ENCODE measurements at regions not wholly inside any gene's neighbourhood (a gene's known extent, or its start where the extent isn't known, plus 50 kb on each side); places are given as distances from the start of the nearest gene placed in this dataset.
"Not testable (repeated sequence)": the region's sequence is repeated elsewhere in the genome, so short reads cannot be mapped to it uniquely, and the experiment has no call there.

DNA sequence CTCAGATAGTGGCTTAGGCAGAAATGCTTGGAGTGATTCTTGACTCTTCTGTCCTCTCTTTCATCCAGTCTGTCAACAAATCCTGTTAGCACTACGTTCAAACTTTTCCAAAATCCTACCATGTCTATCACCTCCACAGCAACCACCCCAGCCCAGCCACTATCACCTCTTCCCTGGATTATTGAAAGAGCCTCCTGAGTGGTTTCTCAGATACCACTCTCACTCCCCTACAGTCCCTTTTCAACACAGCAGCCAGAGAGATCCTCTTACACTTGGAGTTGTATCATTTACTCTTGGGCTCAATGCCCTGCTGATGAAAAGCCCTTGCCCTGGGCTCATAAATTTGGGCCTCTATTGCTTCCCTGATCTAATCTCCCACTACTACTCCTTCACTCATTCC lies 218.9 kb downstream of the EXOC5 start:
- Histone ChIP-seq H3K4me3 (ENCODE audit: low read length in 2 of 2) (no peak overlapping the region), H2BK120ac (ENCODE audit: low read depth, low read length) (no peak overlapping the region), H2AK5ac (ENCODE audit: low read depth, low read length) (no peak overlapping the region), H3K18ac (ENCODE audit: low read length) (no peak overlapping the region), H3K4ac (ENCODE audit: low read length) (no peak overlapping the region), H2BK5ac (ENCODE audit: low read length) (no peak overlapping the region), H3K36me3 (replicated peaks in 1 of 2; ENCODE audit: control insufficient read depth in 2 of 2, insufficient read depth in 2 of 2, low read length in 2 of 2) (no peaks in the 10 kb centered on the region), H3K27me3 (ENCODE audit: control insufficient read depth in 3 of 3, insufficient read depth in 3 of 3, low read depth in 1 of 3, low read length in 3 of 3) (no peaks in the 10 kb centered on the region), H3K4me2 (ENCODE audit: insufficient read depth, low read length, poor library complexity, severe bottlenecking) (no peak overlapping the region), H3K27ac (replicated peaks; ENCODE audit: low read length) (no peak overlapping the region), H3K14ac (ENCODE audit: low read length) (no peak overlapping the region), H2AFZ (ENCODE audit: low read length) (no peak overlapping the region), H4K91ac (ENCODE audit: low read depth, low read length, poor library complexity) (no peak overlapping the region), H3K9ac (ENCODE audit: low read depth, low read length, poor library complexity) (no peak overlapping the region), H2BK15ac (ENCODE audit: low read length) (no peak overlapping the region), H3K4me1 (ENCODE audit: control insufficient read depth in 2 of 2, insufficient read depth in 1 of 2, low read depth in 1 of 2, low read length in 2 of 2) (no peaks in the 10 kb centered on the region), H3K9me3 (replicated peaks in 1 of 2; ENCODE audit: control insufficient read depth in 2 of 2, insufficient read depth in 1 of 2, low read depth in 1 of 2, low read length in 2 of 2) (no peaks in the 10 kb centered on the region), H3K79me1 (ENCODE audit: low read depth, low read length) (no peaks in the 10 kb centered on the region), H3K23ac (ENCODE audit: low read depth, low read length, poor library complexity) (no peak overlapping the region), H4K8ac (ENCODE audit: low read depth, low read length) (no peak overlapping the region), H2BK12ac (ENCODE audit: low read length) (no peak overlapping the region)
- no CpG with 5 or more reads among the region's 1 CpG for WGBS, 2 donors (ENCODE audit: extremely low coverage in 2 of 2, insufficient read length in 2 of 2, insufficient replicate concordance in 1 of 2)
- no peak for DNase-seq (ENCODE audit: low spot score)

DNA sequence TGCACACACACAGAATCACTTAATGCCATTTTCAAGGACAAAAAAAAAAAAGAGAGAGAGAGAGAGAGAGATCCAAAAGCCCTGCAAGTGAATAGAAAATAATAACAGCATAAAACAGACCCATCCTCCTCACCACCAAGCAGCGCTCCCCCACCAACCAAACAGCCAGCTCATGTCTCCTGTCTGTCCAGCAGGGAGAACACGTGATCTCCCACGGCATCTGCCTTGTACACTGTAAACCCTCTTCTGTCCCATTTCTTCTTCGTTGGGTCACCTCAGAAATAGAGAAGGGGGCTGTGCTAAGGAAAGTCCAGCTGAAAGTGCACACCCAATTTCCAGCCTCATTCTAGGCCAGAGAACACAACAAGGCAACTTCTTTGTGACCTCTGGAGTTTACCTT lies 222.5 kb downstream of the EXOC5 start:
- Histone ChIP-seq H2BK15ac (ENCODE audit: low read length) (no peak overlapping the region), H3K14ac (ENCODE audit: low read length) (no peak overlapping the region), H3K9ac (ENCODE audit: low read depth, low read length, poor library complexity) (no peak overlapping the region), H3K23ac (ENCODE audit: low read depth, low read length, poor library complexity) (no peak overlapping the region), H3K36me3 (replicated peaks in 1 of 2; ENCODE audit: control insufficient read depth in 2 of 2, insufficient read depth in 2 of 2, low read length in 2 of 2) (no peaks in the 10 kb centered on the region), H2AFZ (ENCODE audit: low read length) (no peak overlapping the region), H2BK12ac (ENCODE audit: low read length) (no peak overlapping the region), H3K27ac (replicated peaks; ENCODE audit: low read length) (no peak overlapping the region), H4K8ac (ENCODE audit: low read depth, low read length) (no peak overlapping the region), H2AK5ac (ENCODE audit: low read depth, low read length) (no peak overlapping the region), H3K27me3 (ENCODE audit: control insufficient read depth in 3 of 3, insufficient read depth in 3 of 3, low read depth in 1 of 3, low read length in 3 of 3) (no peaks in the 10 kb centered on the region), H4K91ac (ENCODE audit: low read depth, low read length, poor library complexity) (no peak overlapping the region), H2BK120ac (ENCODE audit: low read depth, low read length) (no peak overlapping the region), H3K4me2 (ENCODE audit: insufficient read depth, low read length, poor library complexity, severe bottlenecking) (no peak overlapping the region), H3K4ac (ENCODE audit: low read length) (no peak overlapping the region), H3K4me3 (ENCODE audit: low read length in 2 of 2) (no peak overlapping the region), H3K4me1 (ENCODE audit: control insufficient read depth in 2 of 2, insufficient read depth in 1 of 2, low read depth in 1 of 2, low read length in 2 of 2) (no peaks in the 10 kb centered on the region), H2BK5ac (ENCODE audit: low read length) (no peak overlapping the region), H3K79me1 (ENCODE audit: low read depth, low read length) (no peaks in the 10 kb centered on the region), H3K18ac (ENCODE audit: low read length) (no peak overlapping the region), H3K9me3 (replicated peaks in 1 of 2; ENCODE audit: control insufficient read depth in 2 of 2, insufficient read depth in 1 of 2, low read depth in 1 of 2, low read length in 2 of 2) (no peaks in the 10 kb centered on the region)
- DNase-seq (ENCODE audit: low spot score): no peak
- WGBS, 2 donors (ENCODE audit: extremely low coverage in 2 of 2, insufficient read length in 2 of 2, insufficient replicate concordance in 1 of 2): no CpG with 5 or more reads among the region's 4 CpGs

DNA sequence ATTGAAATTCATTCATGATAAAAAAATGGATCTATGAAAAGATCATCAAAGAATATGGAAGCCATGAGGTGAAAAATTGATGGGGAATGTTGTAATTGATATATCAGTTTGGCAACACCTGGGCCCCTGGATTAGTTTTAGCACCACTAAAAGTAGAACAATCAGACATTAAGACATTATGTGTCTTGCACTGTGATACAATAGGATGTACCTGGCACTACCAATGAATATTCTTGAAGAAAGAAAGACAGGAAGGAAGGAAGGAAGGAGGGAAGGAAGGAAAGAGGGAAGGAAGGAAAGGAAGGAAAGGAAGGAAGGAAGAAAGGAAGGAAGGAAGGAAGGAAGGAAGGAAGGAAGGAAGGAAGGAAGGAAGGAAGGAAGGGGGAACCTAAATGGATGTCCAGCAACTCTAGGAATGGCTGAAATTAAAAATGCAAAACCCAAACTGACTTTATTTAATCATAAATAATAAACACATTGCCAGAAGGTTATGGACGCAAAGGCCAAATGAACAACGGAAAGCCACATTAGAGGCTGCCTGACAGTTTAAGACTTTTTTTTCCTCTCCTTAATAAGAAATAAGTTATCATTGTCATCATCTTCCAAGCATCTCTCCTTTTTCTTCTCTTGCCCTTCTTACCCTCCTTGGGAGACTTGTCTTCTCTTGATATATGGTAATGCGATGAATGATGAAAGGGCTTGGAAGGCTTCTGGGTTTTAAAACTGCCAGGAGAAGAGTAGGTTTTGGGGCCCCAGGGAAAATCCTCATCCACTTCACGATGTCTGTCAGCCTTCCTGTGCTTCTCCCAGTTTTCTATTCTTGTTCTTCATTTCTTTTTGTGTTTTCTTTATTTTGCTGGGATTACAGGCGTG lies 224.4 kb downstream of the EXOC5 start:
- H2BK120ac ChIP-seq (ENCODE audit: low read depth, low read length); H3K9me3 ChIP-seq (replicated peaks in 1 of 2; ENCODE audit: control insufficient read depth in 2 of 2, insufficient read depth in 1 of 2, low read depth in 1 of 2, low read length in 2 of 2); H3K9ac ChIP-seq (ENCODE audit: low read depth, low read length, poor library complexity); H2AFZ ChIP-seq (ENCODE audit: low read length); H2BK12ac ChIP-seq (ENCODE audit: low read length); H3K4me2 ChIP-seq (ENCODE audit: insufficient read depth, low read length, poor library complexity, severe bottlenecking); DNase-seq (ENCODE audit: low spot score); H3K36me3 ChIP-seq (replicated peaks in 1 of 2; ENCODE audit: control insufficient read depth in 2 of 2, insufficient read depth in 2 of 2, low read length in 2 of 2); H3K14ac ChIP-seq (ENCODE audit: low read length); H3K79me1 ChIP-seq (ENCODE audit: low read depth, low read length); H2BK15ac ChIP-seq (ENCODE audit: low read length); H4K8ac ChIP-seq (ENCODE audit: low read depth, low read length); H3K27ac ChIP-seq (replicated peaks; ENCODE audit: low read length); H2BK5ac ChIP-seq (ENCODE audit: low read length); H3K4ac ChIP-seq (ENCODE audit: low read length); H3K18ac ChIP-seq (ENCODE audit: low read length); H3K23ac ChIP-seq (ENCODE audit: low read depth, low read length, poor library complexity); H3K4me3 ChIP-seq (ENCODE audit: low read length in 2 of 2); H4K91ac ChIP-seq (ENCODE audit: low read depth, low read length, poor library complexity); H3K27me3 ChIP-seq (ENCODE audit: control insufficient read depth in 3 of 3, insufficient read depth in 3 of 3, low read depth in 1 of 3, low read length in 3 of 3); H2AK5ac ChIP-seq (ENCODE audit: low read depth, low read length); H3K4me1 ChIP-seq (ENCODE audit: control insufficient read depth in 2 of 2, insufficient read depth in 1 of 2, low read depth in 1 of 2, low read length in 2 of 2): not testable (repeated sequence)
- no CpG with 5 or more reads among the region's 5 CpGs for WGBS, 2 donors (ENCODE audit: extremely low coverage in 2 of 2, insufficient read length in 2 of 2, insufficient replicate concordance in 1 of 2)

DNA sequence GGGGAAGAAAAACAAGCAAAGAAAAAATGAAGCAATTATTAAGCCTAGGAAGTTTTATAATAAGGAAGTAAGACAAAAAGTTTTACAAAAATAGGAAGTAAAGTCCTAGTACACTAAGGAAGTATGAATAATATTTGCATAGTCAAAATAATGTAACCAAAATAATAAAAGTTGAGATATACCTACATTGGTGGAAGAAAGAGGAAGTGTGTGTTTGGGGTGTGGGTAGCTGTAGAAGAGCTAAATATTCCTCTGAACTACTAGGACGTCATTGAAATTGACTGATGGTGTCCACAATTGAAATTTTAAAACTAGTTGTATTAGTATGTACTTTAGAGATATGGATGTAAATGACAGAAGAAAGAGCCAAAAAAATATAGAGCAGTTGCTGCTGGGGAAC lies 228.4 kb upstream of the OTX2 start:
- H3K4me3 ChIP-seq (ENCODE audit: low read length in 2 of 2): no peak overlapping the region
- H2AK5ac ChIP-seq (ENCODE audit: low read depth, low read length): no peak overlapping the region
- H2AFZ ChIP-seq (ENCODE audit: low read length): no peak overlapping the region
- no peak overlapping the region for H3K23ac ChIP-seq (ENCODE audit: low read depth, low read length, poor library complexity)
- no peaks in the 10 kb centered on the region for H3K79me1 ChIP-seq (ENCODE audit: low read depth, low read length)
- no peak overlapping the region for H2BK12ac ChIP-seq (ENCODE audit: low read length)
- no peaks in the 10 kb centered on the region for H3K36me3 ChIP-seq (replicated peaks in 1 of 2; ENCODE audit: control insufficient read depth in 2 of 2, insufficient read depth in 2 of 2, low read length in 2 of 2)
- H2BK5ac ChIP-seq (ENCODE audit: low read length): no peak overlapping the region
- no peak overlapping the region for H2BK15ac ChIP-seq (ENCODE audit: low read length)
- H4K8ac ChIP-seq (ENCODE audit: low read depth, low read length): no peak overlapping the region
- no peaks in the 10 kb centered on the region for H3K9me3 ChIP-seq (replicated peaks in 1 of 2; ENCODE audit: control insufficient read depth in 2 of 2, insufficient read depth in 1 of 2, low read depth in 1 of 2, low read length in 2 of 2)
- H3K4ac ChIP-seq (ENCODE audit: low read length): no peak overlapping the region
- no peak overlapping the region for H3K14ac ChIP-seq (ENCODE audit: low read length)
- no peak overlapping the region for H3K9ac ChIP-seq (ENCODE audit: low read depth, low read length, poor library complexity)
- no peak for DNase-seq (ENCODE audit: low spot score)
- no peak overlapping the region for H3K27ac ChIP-seq (replicated peaks; ENCODE audit: low read length)
- no peak overlapping the region for H3K18ac ChIP-seq (ENCODE audit: low read length)
- no peaks in the 10 kb centered on the region for H3K4me1 ChIP-seq (ENCODE audit: control insufficient read depth in 2 of 2, insufficient read depth in 1 of 2, low read depth in 1 of 2, low read length in 2 of 2)
- WGBS, 2 donors (ENCODE audit: extremely low coverage in 2 of 2, insufficient read length in 2 of 2, insufficient replicate concordance in 1 of 2): no CpG with 5 or more reads among the region's 1 CpG
- no peak overlapping the region for H3K4me2 ChIP-seq (ENCODE audit: insufficient read depth, low read length, poor library complexity, severe bottlenecking)
- no peak overlapping the region for H2BK120ac ChIP-seq (ENCODE audit: low read depth, low read length)
- H3K27me3 ChIP-seq (ENCODE audit: control insufficient read depth in 3 of 3, insufficient read depth in 3 of 3, low read depth in 1 of 3, low read length in 3 of 3): no peaks in the 10 kb centered on the region
- no peak overlapping the region for H4K91ac ChIP-seq (ENCODE audit: low read depth, low read length, poor library complexity)
